ENCODE measurements at regions not wholly inside any gene's neighbourhood (a gene's known extent, or its start where the extent isn't known, plus 50 kb on each side); places are given as distances from the start of the nearest gene placed in this dataset.

DNA sequence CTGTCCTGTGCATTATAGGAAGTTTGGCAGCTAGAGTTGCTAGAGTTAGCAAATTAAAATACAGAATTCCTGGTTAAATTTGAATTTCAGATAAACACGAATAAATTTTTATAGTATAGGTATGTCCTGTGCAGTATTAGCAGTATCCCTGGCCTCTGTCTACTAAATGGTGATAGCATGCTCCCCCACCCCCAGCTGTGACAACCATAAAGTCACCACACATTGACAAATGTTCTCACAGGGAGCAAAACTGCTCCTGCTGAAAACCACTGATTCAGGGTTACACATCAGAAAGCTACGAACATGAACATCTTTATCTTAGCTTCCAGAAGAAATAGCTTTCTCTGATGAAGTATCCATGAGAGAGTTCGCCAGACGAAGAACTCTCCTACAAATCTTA, 91.8 kb upstream of the CCDC112 start:
- TF ChIP-seq, protein P1, sequence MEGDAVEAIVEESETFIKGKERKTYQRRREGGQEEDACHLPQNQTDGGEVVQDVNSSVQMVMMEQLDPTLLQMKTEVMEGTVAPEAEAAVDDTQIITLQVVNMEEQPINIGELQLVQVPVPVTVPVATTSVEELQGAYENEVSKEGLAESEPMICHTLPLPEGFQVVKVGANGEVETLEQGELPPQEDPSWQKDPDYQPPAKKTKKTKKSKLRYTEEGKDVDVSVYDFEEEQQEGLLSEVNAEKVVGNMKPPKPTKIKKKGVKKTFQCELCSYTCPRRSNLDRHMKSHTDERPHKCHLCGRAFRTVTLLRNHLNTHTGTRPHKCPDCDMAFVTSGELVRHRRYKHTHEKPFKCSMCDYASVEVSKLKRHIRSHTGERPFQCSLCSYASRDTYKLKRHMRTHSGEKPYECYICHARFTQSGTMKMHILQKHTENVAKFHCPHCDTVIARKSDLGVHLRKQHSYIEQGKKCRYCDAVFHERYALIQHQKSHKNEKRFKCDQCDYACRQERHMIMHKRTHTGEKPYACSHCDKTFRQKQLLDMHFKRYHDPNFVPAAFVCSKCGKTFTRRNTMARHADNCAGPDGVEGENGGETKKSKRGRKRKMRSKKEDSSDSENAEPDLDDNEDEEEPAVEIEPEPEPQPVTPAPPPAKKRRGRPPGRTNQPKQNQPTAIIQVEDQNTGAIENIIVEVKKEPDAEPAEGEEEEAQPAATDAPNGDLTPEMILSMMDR (IDR thresholded peaks at IDR 0.05): no peak
- TF ChIP-seq POLR2A (IDR thresholded peaks at IDR 0.05) (no peak), EP300 (IDR thresholded peaks at IDR 0.05) (no peak)
